ENCODE measurements at regions not wholly inside any gene's neighbourhood (a gene's known extent, or its start where the extent isn't known, plus 50 kb on each side); places are given as distances from the start of the nearest gene placed in this dataset.

- TF ChIP-seq CTCF (IDR thresholded peaks at IDR 0.05; ENCODE audit: insufficient read depth, low read length, poor library complexity, severe bottlenecking) (no peak), EZH2phosphoT487 (conservative IDR thresholded peaks at IDR 0.05; ENCODE audit: low read length) (no peak)
Observed at GRCh38 chr22:44575381-44576268, 77.6 kb upstream of the RTL6 start.
